PC-9 (cell line): ENCODE measurements at regions not wholly inside any gene's neighbourhood (a gene's known extent, or its start where the extent isn't known, plus 50 kb on each side); places are given as distances from the start of the nearest gene placed in this dataset.

Experiments used
- CTCF ChIP-seq: fragments of 200-600 bp; sonication (generic); conservative IDR thresholded peaks from 2 replicates; pipeline ENCODE4 v1.6.1; 2017; ENCODE audit warnings: mixed run types, antibody characterized with exemption, mild to moderate bottlenecking, moderate library complexity
- EZH2 ChIP-seq: fragments of 200-600 bp; sonication (generic); IDR thresholded peaks from 2 replicates; pipeline ENCODE4 v1.8.0; 2017; ENCODE audit warnings: antibody characterized with exemption, low read depth

- TF ChIP-seq CTCF (no peak), EZH2 (no peak)
These were observed 160.6 kb downstream of the ANKRD30B start for GRCh38 chr18:14908541-14908940.
